ENCODE measurements at regions not wholly inside any gene's neighbourhood (a gene's known extent, or its start where the extent isn't known, plus 50 kb on each side); places are given as distances from the start of the nearest gene placed in this dataset.

DNA sequence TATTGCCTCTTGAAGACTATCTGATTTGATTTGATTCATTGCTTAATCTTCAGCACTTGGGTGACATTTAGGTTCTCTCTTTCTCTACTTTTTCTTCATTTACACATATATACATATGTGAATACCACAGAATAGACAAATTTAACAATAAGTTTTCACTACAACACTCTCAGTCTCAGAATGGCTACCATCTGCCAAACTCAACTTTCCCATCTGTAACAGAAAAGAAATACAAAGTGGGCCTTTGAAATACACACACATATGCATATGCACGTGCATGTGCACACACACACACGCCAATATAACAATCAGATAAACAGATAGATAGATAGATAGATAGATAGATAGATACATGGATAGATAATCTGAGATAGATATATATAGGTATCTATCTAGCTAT lies 762.8 kb upstream of the NUDT12 start:
- TF ChIP-seq, protein P1, sequence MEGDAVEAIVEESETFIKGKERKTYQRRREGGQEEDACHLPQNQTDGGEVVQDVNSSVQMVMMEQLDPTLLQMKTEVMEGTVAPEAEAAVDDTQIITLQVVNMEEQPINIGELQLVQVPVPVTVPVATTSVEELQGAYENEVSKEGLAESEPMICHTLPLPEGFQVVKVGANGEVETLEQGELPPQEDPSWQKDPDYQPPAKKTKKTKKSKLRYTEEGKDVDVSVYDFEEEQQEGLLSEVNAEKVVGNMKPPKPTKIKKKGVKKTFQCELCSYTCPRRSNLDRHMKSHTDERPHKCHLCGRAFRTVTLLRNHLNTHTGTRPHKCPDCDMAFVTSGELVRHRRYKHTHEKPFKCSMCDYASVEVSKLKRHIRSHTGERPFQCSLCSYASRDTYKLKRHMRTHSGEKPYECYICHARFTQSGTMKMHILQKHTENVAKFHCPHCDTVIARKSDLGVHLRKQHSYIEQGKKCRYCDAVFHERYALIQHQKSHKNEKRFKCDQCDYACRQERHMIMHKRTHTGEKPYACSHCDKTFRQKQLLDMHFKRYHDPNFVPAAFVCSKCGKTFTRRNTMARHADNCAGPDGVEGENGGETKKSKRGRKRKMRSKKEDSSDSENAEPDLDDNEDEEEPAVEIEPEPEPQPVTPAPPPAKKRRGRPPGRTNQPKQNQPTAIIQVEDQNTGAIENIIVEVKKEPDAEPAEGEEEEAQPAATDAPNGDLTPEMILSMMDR (IDR thresholded peaks at IDR 0.05; ENCODE audit: insufficient read depth, low read depth, low read length) = no peak
- no peak for TF ChIP-seq EZH2 (IDR thresholded peaks at IDR 0.05; ENCODE audit: insufficient read depth, low read length)

Measured in astrocyte (in vitro differentiated cells and primary cell).